Muscle of leg (tissue), 3 donors: ENCODE measurements at regions not wholly inside any gene's neighbourhood (a gene's known extent, or its start where the extent isn't known, plus 50 kb on each side); places are given as distances from the start of the nearest gene placed in this dataset.
A peak's percentile ranks its signal among the peaks of the same experiment; 100 is the strongest.

ENCODE experiments used
- DNase-seq: peaks from one replicate; pipeline ENCODE4 v3.0.0; 2013
- H3K27ac ChIP-seq: one replicate; pipeline ENCODE4 v1.5.1; 2013; ENCODE audit warnings: mild to moderate bottlenecking, low read length, control low read depth
- H3K27me3 ChIP-seq: one replicate; pipeline ENCODE4 v1.6.1; 2013; ENCODE audit warnings: low read length; ENCODE audit not compliant: control insufficient read depth, insufficient read depth
- H3K36me3 ChIP-seq: one replicate; pipeline ENCODE4 v1.6.1; 2013; ENCODE audit warnings: low read length; ENCODE audit not compliant: control insufficient read depth, insufficient read depth
- H3K4me1 ChIP-seq: one replicate; pipeline ENCODE4 v1.6.1; 2013; ENCODE audit warnings: low read length; ENCODE audit not compliant: control insufficient read depth, insufficient read depth
- H3K4me3 ChIP-seq: one replicate; pipeline ENCODE4 v1.5.1; 2013; ENCODE audit warnings: low read length, control low read depth
- H3K9me3 ChIP-seq: replicated peaks from 2 replicates; pipeline ENCODE4 v1.6.1; 2013; ENCODE audit warnings: low read depth, low read length; ENCODE audit not compliant: control insufficient read depth
- WGBS: methylation state at CpG from one replicate; pipeline ENCODE4 v1.1.5; 2013; ENCODE audit warnings: missing lambda C conversion rate; ENCODE audit not compliant: insufficient coverage; 5-methylcytosine and 5-hydroxymethylcytosine counted together

DNA sequence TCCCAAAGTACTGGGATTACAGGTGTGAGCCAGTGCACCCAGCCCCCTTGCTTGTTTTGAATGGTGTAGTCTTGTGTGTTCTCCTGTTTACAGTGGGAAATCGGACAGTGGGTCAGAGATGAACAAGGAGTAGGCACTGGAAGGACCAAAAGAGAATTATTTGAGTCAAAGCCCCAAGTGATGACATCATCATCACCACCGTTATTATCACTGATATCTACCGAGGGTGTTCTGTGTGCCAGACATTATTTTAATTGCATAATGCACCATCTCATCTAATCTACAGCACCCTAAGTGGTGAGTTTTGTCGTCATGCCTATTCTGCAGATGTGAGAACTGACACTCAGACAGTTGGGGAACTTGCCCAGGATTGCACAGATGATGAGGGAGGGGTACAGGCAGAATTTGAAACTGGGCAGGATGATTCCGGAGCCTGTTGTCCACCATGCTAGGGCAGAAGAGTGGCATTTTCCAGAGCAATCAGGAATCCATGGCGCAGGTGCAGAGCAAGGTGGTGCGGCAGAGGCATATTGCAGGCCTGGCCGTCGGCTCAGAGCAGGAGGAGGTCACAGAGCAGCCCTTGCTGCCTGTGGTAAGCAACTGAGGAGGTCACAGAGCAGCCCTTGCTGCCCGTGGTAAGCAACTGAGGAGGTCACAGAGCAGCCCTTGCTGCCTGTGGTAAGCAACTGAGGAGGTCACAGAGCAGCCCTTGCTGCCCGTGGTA is 137.0 kb upstream of the HDAC4 start:
- 88% methylated on average over 7 of the region's 11 CpGs for WGBS
- Histone ChIP-seq H3K4me3 (no peak overlapping the region), H3K36me3 (no peaks in the 10 kb centered on the region), H3K9me3 (no peaks in the 10 kb centered on the region), H3K27me3 (peaks cover 5% of the 10 kb centered on the region), H3K27ac (no peak overlapping the region), H3K4me1 (peaks cover 14% of the 10 kb centered on the region)
- no peak for DNase-seq

DNA sequence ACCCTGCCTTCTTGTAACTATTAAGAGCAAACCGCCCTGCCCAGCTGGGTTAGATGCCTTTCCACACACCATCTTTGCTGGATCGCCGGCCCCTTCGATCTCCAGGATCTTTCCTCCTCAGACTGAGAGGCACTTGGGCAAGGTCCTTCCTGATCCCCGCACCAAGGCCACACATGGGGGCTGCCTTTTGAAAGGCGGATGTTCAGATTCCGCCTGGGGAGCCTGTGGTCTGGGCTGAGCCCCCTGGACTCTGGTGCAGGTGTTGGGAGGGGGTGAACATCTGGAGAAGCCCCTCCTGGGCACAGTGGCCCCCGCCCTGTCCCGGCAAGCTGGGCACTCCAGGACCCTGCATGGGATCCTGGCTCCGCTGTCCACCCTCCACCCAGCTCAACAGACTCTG is 135.4 kb upstream of the HDAC4 start:
- Histone ChIP-seq H3K27ac (no peak overlapping the region), H3K36me3 (no peaks in the 10 kb centered on the region), H3K4me1 (peaks cover 17% of the 10 kb centered on the region), H3K4me3 (no peak overlapping the region), H3K9me3 (peaks cover 3% of the 10 kb centered on the region), H3K27me3 (peaks cover 7% of the 10 kb centered on the region)
- WGBS: 86% methylated on average over 4 of the region's 10 CpGs
- no peak for DNase-seq

DNA sequence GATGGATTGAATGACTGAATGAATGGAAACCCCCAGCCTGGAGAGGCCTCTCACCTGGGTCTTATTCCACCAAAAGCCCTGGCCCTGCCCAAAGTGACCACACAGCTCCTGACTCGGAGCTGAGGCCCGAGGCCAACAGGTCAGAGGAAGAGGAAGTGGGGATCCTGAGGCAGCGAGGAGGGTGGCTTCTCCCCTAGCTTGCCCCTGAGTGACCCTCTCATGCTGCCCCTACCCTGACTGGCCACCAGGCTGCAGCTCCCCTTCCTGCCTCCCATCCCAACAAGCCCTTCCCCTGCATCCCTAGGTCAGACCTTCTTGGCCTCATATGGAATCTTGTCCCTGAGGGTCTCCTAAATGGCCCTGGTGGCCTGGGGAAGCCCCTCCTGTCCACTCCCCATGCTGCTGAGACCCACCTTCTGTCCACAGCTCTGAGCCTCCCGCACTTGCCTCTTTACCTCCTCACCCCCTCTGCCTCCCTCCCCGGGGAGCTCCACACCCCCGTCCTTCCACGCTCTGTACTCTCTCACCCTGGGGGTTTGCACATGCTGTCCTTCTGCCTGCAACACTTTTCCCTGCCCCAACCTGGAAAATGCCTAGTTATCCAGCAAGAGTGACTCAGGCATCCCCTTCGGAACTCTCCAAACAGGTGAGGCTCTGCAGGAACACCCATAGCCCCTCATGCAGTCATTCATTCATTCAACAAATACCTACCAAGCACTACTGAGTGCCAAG is 134.8 kb upstream of the HDAC4 start:
- no peak for DNase-seq
- WGBS: 86% methylated on average over 4 of the region's 8 CpGs
- H3K36me3 ChIP-seq: no peaks in the 10 kb centered on the region
- peaks cover 9% of the 10 kb centered on the region for H3K9me3 ChIP-seq
- peaks cover 17% of the 10 kb centered on the region for H3K4me1 ChIP-seq
- peaks cover 7% of the 10 kb centered on the region for H3K27me3 ChIP-seq
- H3K27ac ChIP-seq: no peak overlapping the region
- no peak overlapping the region for H3K4me3 ChIP-seq

DNA sequence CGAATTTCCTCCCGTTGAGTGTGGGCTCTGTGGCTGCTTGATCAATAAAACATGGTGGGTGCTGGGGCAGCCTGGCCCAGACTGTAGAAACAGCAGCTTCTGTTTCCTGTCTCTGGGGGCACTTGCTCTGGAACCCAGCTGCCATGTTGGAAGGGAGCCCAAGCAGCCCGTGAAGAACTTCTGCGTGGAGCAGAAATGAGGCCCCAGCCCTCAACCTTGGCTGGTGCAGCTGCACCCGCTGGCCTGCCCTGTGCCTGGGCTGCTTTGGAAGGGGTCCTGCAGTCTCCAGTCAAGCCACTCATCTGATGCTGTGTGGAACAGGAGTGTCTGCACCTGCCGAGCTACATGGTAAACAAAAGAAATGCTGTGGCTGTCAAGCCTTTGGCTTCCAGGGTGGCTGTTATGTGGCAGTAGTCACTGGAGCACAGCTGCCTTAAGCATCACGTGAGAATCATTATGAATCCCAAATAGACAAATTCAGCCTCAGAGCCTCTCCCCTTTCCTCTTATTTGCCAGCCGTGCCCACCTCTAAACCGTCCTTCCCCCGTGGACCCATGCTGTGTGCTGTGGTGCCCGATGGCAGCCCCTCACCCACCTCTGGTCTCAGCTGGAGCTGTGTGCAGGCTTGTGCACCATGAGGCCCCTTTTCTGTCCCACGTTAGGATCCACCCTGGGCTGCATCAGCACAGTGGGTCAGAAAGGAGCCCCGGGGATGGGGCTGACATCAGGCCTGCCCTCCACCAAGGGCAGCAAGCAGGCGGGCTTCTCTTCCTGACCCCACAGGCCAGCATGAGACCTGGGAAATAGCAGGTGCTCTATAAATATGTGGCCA is 134.0 kb upstream of the HDAC4 start:
- no peak overlapping the region for H3K4me3 ChIP-seq
- 81% methylated on average over 13 of the region's 14 CpGs for WGBS
- H3K27ac ChIP-seq: no peak overlapping the region
- H3K9me3 ChIP-seq: peaks cover 15% of the 10 kb centered on the region
- H3K4me1 ChIP-seq: peaks cover 17% of the 10 kb centered on the region
- DNase-seq: no peak
- H3K36me3 ChIP-seq: no peaks in the 10 kb centered on the region
- peaks cover 11% of the 10 kb centered on the region for H3K27me3 ChIP-seq

DNA sequence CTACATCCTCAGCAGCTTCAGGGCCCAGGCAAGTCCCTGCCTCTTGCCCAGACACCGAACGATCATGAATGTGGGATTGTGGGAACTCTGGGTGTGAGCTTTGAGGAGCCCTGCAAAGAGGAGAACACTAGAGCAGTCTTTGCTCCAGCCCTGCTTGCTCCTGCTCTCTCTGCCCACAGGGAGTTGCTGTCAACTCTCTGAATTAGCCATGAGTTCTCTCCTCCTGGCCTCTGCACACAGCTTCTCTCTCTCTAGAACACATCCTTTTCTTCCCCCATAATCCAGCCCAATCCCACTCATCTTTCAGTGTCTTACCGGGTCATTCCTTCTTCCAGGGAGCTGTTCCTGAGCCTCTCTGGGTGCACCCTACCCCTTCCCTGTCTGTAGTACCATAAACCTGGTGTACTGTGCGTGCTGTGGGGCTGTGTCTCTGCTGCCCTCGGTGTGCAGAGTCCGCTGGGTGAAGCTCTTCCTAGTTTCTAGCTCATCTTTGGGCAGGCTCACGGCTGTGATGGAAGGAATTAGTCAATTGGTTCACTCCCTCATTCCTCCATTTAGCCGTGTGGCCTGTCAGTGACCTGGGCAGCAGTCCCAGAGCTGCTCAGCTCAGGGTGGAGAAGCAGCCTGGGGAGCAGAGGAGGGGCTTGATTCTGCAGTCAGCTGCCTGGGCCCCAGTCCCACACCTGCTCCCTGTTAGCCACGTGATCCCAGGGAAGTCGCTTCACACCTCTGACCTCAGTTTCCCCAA is 132.9 kb upstream of the HDAC4 start:
- H3K27me3 ChIP-seq: peaks cover 11% of the 10 kb centered on the region
- peak; percentile 95 for DNase-seq
- H3K36me3 ChIP-seq: no peaks in the 10 kb centered on the region
- H3K27ac ChIP-seq: peak overlapping the region; percentile 31
- peaks cover 17% of the 10 kb centered on the region for H3K4me1 ChIP-seq
- no peak overlapping the region for H3K4me3 ChIP-seq
- 42% methylated on average over 3 of the region's 10 CpGs for WGBS
- H3K9me3 ChIP-seq: peaks cover 15% of the 10 kb centered on the region

DNA sequence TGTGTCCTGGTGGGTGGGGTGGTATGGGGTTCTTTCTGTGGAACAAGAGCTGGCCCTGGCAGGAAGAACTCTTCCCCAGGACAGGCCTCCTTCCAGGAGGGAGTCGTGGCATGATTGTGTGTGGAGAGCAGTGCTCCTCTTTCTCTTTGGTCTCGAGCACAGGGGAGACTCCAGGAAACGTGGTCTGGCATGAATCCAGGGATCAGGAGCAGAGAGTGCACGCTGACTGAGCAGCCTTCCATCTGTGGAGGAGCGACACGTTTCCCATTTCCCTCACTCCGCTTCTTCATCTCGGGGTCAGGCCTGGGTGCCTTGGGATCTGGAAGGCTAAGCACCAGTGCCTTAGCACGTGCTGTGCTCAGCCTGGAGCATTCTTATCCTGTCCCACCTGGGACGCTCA is 132.0 kb upstream of the HDAC4 start:
- DNase-seq: peak; percentile 75

DNA sequence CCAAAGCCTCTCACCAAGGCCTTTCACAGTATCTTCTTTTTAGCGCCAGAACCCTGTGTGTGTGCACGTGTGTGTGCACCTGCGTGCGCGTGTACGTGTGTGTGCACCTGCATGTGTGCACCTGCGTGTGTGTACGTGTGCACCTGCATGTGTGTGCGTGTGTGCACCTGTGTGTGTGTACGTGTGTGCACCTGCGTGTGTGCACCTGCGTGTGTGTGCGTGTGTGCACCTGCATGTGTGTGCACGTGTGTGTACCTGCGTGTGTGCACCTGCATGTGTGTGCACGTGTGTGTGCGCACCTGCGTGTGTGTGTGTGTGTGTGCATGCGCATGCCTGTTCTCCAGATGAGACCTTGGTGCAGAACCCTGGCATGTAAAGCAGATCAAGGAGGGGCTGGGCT is 131.4 kb upstream of the HDAC4 start:
- H3K9me3 ChIP-seq: peaks cover 15% of the 10 kb centered on the region
- DNase-seq: no peak
- no peak overlapping the region for H3K27ac ChIP-seq
- H3K4me1 ChIP-seq: peaks cover 17% of the 10 kb centered on the region
- no peak overlapping the region for H3K4me3 ChIP-seq
- 76% methylated on average over 19 of the region's 19 CpGs for WGBS
- no peaks in the 10 kb centered on the region for H3K36me3 ChIP-seq
- peaks cover 11% of the 10 kb centered on the region for H3K27me3 ChIP-seq

More for the DNA sequence above, 132.0 kb upstream of the HDAC4 start:
- Histone ChIP-seq H3K27me3 (peaks cover 11% of the 10 kb centered on the region), H3K36me3 (no peaks in the 10 kb centered on the region), H3K27ac (peak overlapping the region; percentile 7), H3K4me3 (no peak overlapping the region), H3K4me1 (peaks cover 17% of the 10 kb centered on the region), H3K9me3 (peaks cover 15% of the 10 kb centered on the region)
- 21% methylated on average over 10 of the region's 10 CpGs for WGBS

DNA sequence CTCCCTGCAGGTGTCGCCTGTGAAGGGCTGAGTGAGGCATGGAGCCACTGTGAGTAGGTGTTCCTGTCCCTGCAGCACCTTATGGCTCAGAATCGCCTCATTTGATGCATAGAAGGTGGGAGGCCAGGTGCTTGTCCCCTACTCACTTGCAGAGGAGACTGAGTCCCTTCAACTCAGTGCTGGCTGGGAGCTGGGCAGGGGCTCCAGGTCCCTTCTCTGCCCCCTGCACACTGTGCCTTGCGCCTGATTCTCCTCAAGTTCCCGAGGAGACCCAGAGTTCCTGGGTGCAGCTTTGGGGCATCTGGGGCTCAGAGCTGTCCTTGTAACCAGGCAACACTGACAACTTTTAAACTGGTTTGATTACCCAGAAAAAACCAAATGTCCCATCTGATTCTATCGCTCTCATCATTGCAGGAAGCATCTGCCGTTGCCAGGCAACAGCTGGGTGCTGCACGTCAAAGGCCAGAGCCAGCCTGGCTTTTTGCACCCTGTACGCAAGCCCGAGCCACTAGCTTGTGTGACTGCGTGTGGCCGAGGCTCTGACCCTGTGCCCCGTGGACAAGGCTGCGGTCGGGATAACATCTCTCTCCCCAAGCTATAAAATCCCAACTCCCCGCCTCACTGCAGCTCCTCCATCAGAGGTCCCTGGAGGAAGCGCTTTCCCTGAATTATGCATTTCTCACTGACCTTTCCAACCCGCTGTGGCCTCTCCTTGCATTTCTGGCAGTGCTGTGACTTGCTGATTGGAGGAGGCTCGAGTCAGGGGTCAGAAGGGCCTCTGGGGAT is 130.8 kb upstream of the HDAC4 start:
- Histone ChIP-seq H3K27me3 (peaks cover 11% of the 10 kb centered on the region), H3K36me3 (no peaks in the 10 kb centered on the region), H3K4me3 (no peak overlapping the region), H3K27ac (no peak overlapping the region), H3K9me3 (peaks cover 15% of the 10 kb centered on the region), H3K4me1 (peaks cover 17% of the 10 kb centered on the region)
- peak; percentile 51 for DNase-seq
- WGBS: 46% methylated on average over 16 of the region's 18 CpGs

DNA sequence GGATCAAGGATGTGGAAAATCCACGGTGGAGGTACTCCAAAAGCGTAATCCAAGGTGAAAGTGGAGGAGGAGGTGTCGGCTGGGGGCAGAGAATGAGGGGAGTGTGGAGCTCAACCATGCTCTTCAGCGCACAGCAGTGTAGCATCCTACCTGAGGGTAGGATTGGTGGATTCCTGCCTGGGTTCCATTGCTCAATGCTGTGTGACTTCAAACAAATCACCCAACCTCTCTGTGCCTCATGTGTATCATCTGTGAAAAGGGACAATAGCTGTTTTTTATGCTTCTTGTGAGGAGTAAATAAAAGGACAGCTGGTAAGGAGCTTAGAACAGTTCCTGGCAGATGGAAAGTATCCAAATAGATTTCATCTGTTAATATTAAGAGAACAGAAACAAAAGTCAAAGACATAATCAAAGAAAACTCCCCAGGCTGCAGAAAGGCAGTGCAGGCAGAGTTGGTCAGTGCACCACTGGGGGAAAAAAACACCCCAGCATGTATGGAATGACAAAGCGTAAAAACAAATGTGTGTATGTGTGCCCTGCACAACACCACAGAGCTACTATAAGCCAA is 130.0 kb upstream of the HDAC4 start:
- no peak overlapping the region for H3K4me3 ChIP-seq
- peaks cover 15% of the 10 kb centered on the region for H3K9me3 ChIP-seq
- H3K27ac ChIP-seq: no peak overlapping the region
- no peak for DNase-seq
- H3K27me3 ChIP-seq: peaks cover 17% of the 10 kb centered on the region
- H3K36me3 ChIP-seq: no peaks in the 10 kb centered on the region
- WGBS: 92% methylated on average over 2 of the region's 5 CpGs
- peaks cover 17% of the 10 kb centered on the region for H3K4me1 ChIP-seq
